ENCODE measurements at regions not wholly inside any gene's neighbourhood (a gene's known extent, or its start where the extent isn't known, plus 50 kb on each side); places are given as distances from the start of the nearest gene placed in this dataset.

DNA sequence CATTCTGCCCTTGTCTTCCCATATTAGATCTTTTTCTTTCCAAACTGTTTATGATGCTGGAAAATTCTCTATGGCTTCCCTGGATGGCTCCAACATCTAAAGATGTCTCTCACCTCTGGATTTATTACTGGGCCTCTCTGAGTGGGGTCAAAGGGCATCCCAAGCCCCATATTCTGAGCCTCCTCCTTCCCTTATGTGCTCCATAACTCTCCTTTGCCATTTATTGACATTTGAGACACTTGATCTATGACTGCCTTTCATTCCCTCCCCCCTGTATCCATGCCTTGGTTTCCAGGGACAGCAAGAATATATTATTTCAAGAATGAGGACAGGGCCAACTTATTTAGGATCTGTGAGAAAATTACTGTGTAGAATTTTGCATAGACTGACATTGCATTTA, 369.3 kb upstream of the ONECUT1 start:
- Histone ChIP-seq H3K36me3 (replicated peaks in 1 of 2; ENCODE audit: insufficient read depth in 1 of 2, low read depth in 2 of 2) (no peaks in the 10 kb centered on the region), H3K9me3 (no peaks in the 10 kb centered on the region), H3K4me1 (peaks cover 19% of the 10 kb centered on the region), H3K27ac (no peak overlapping the region), H3K27me3 (no peaks in the 10 kb centered on the region), H3K4me3 (no peak overlapping the region)
- intact Hi-C loops (cut with DNase I): no loop called here
- TF ChIP-seq POLR2A (IDR thresholded peaks at IDR 0.05) (no peak), CTCF (IDR thresholded peaks at IDR 0.05) (no peak)
- ATAC-seq: no peak
- no peak for DNase-seq

- Histone ChIP-seq H3K9me3 (no peaks in the 10 kb centered on the region), H3K4me1 (peaks cover 19% of the 10 kb centered on the region), H3K27ac (no peak overlapping the region), H3K27me3 (no peaks in the 10 kb centered on the region), H3K36me3 (replicated peaks in 1 of 2; ENCODE audit: insufficient read depth in 1 of 2, low read depth in 2 of 2) (no peaks in the 10 kb centered on the region), H3K4me3 (no peak overlapping the region)
- no peak for DNase-seq
- intact Hi-C loops (cut with DNase I): no loop called here
- WGBS, 2 donors: 59 to 61% methylated on average over 3 of the region's 3 CpGs
- no peak for ATAC-seq
- no peak for TF ChIP-seq CTCF (IDR thresholded peaks at IDR 0.05)
- TF ChIP-seq POLR2A (IDR thresholded peaks at IDR 0.05): no peak
Measured at GRCh38 chr15:53158995-53159394, 368.9 kb upstream of the ONECUT1 start.

DNA sequence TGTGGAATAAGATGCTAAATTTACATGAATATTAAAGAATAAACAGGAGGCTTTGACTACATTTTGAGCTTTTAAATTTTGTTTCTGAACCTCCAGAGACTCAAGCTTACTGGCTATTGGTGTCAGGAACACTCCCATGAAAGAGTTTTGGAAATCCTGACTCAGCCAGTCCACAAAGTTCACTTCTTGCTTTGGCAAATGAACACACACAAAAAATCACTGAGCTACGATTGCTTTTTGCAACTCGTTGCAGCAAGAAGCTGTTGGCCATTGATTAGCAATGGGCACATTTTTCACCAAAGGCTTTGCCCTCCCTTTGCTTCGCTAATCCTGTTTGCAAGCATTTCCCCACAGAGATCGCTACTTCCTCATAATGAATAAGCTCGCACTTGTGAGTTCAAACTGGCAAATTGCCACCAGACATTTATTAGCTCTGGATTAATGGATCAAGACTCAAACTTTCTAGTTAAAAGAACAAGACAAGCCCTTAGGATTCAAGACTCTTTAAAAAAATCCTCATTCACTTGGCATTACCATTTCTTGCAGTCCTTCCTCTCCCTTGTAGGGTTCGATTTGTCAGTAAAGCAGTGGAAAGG, 343.2 kb upstream of the ONECUT1 start:
- Histone ChIP-seq H3K27ac (no peak overlapping the region), H3K27me3 (no peaks in the 10 kb centered on the region), H3K4me1 (no peaks in the 10 kb centered on the region), H3K36me3 (replicated peaks in 1 of 2; ENCODE audit: insufficient read depth in 1 of 2, low read depth in 2 of 2) (no peaks in the 10 kb centered on the region), H3K4me3 (no peak overlapping the region), H3K9me3 (no peaks in the 10 kb centered on the region)
- peak in 1 of 4 donors; percentile 3 for DNase-seq
- TF ChIP-seq CTCF (IDR thresholded peaks at IDR 0.05) (no peak), POLR2A (IDR thresholded peaks at IDR 0.05) (no peak)
- no peak for ATAC-seq
- WGBS, 2 donors: 52 to 64% methylated on average over 6 of the region's 6 CpGs
- intact Hi-C loops (cut with DNase I): no loop called here

- Histone ChIP-seq H3K36me3 (replicated peaks in 1 of 2; ENCODE audit: insufficient read depth in 1 of 2, low read depth in 2 of 2) (no peaks in the 10 kb centered on the region), H3K9me3 (no peaks in the 10 kb centered on the region), H3K4me1 (no peaks in the 10 kb centered on the region), H3K4me3 (no peak overlapping the region), H3K27me3 (no peaks in the 10 kb centered on the region), H3K27ac (no peak overlapping the region)
- DNase-seq: no peak
- WGBS, 2 donors: 92 to 97% methylated on average over 3 of the region's 3 CpGs
- TF ChIP-seq CTCF (IDR thresholded peaks at IDR 0.05) (no peak), POLR2A (IDR thresholded peaks at IDR 0.05) (no peak)
- intact Hi-C loops (cut with DNase I): no loop called here
- no peak for ATAC-seq
Measured at GRCh38 chr15:53130943-53131342, 340.8 kb upstream of the ONECUT1 start.

DNA sequence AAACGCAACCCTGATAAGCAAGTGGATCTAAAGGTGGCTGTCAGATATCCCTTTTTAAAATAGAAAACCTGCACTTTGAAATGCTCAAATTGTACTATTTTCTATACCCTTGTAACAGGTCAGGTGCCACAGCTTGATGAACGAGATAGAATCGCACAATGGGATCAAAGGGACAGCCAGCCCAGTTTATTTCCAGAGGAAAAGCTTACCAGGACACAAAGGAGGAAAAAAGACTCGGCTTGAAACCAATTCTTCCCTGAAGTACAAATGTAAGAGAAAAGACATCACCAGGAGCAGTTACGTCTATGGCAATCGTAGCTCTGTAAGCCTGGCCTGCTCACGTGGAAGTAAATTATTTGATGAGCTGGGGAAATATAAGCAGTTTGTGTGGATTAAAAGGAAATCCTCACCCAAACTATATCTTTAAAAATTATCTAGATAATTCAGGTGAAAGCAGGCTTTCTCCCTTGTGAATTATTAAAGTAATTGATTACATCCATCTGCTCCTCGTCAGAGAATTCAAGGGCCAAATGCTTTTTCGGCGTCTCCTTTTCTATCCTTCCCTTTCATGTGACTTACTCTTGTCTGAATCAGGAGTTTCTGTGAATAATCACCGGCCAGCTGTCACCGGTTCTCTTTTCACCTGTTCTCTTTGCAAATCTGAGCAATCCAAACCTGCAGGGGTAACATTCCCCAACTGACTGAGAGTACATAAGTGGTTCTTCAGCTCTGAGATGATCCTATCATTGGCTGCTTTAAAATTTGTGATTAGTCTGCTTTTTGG, 339.2 kb upstream of the ONECUT1 start:
- TF ChIP-seq CTCF (IDR thresholded peaks at IDR 0.05): no peak
- TF ChIP-seq POLR2A (IDR thresholded peaks at IDR 0.05): no peak
- ATAC-seq (no peak), DNase-seq (no peak)
- H3K27ac ChIP-seq: no peak overlapping the region
- H3K4me1 ChIP-seq: no peaks in the 10 kb centered on the region
- no peak overlapping the region for H3K4me3 ChIP-seq
- intact Hi-C loops (cut with DNase I): no loop called here
- no peaks in the 10 kb centered on the region for H3K36me3 ChIP-seq (replicated peaks in 1 of 2; ENCODE audit: insufficient read depth in 1 of 2, low read depth in 2 of 2)
- WGBS, 2 donors: 80 to 83% methylated on average over 12 of the region's 12 CpGs
- no peaks in the 10 kb centered on the region for H3K27me3 ChIP-seq
- no peaks in the 10 kb centered on the region for H3K9me3 ChIP-seq
